Nephron progenitor cell (in vitro differentiated cells): ENCODE measurements at regions not wholly inside any gene's neighbourhood (a gene's known extent, or its start where the extent isn't known, plus 50 kb on each side); places are given as distances from the start of the nearest gene placed in this dataset.
A peak's percentile ranks its signal among the peaks of the same experiment; 100 is the strongest.

Experiments
- DNase-seq: peaks from one replicate; pipeline ENCODE4 v3.0.0; 2021
- H3K27ac Mint-ChIP-seq: 2 replicates; pipeline ENCODE4 v1.8.0; 2021; ENCODE audit warnings: mild to moderate bottlenecking, moderate library complexity, mixed read lengths
- H3K27me3 Mint-ChIP-seq: 2 replicates; pipeline ENCODE4 v1.8.0; 2021; ENCODE audit warnings: mild to moderate bottlenecking, low read depth, mixed read lengths; ENCODE audit not compliant: poor library complexity
- H3K36me3 Mint-ChIP-seq: 2 replicates; pipeline ENCODE4 v1.8.0; 2021; ENCODE audit warnings: low read depth, mixed read lengths
- H3K4me1 Mint-ChIP-seq: 2 replicates; pipeline ENCODE4 v1.8.0; 2021; ENCODE audit warnings: mixed read lengths
- H3K4me3 Mint-ChIP-seq: 2 replicates; pipeline ENCODE4 v1.8.0; 2021; ENCODE audit warnings: mild to moderate bottlenecking, moderate library complexity, mixed read lengths
- H3K9me3 Mint-ChIP-seq: 2 replicates; pipeline ENCODE4 v1.8.0; 2021; ENCODE audit warnings: mild to moderate bottlenecking, moderate library complexity, mixed read lengths
- TF ChIP-seq, protein P1 (sequence below): fragments of 200-600 bp; sonication (generic); IDR thresholded peaks from 2 replicates; pipeline ENCODE4 v1.5.0; 2021; ENCODE audit warnings: antibody characterized with exemption

DNA sequence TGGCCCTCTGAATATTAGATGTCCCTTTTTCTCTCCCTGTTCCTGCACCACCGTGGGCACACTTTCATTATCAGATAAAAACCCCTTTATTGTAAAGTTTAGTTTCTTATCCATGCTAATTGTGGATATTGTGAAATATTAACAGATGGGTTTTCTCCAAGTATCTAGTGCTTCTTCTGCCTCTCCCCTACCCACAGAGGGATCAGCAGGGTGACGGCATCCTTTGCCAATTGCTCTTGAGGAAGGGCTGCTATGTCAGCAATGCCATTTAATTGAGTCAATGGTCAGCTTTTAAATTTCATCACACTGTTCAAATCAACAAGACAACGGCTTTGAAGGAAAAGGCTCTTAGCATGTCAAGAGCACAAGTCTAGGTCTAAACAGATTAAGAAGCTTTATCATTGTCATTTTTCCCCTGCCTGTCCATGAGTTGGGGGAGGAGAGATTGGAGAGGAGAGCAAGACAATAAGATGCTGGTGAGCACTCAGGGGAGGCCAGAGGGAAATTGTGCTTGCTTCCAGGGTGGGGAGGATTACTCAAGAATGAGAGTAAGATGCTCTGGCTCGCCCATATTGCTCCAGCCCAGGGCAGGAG lies 443.0 kb upstream of the CCL2 start:
- Mint-ChIP-seq H3K4me1 (no peaks in the 10 kb centered on the region), H3K36me3 (no peaks in the 10 kb centered on the region), H3K27me3 (peaks cover 9% of the 10 kb centered on the region), H3K27ac (no peak overlapping the region), H3K4me3 (no peak overlapping the region), H3K9me3 (no peaks in the 10 kb centered on the region)
- TF ChIP-seq, protein P1, sequence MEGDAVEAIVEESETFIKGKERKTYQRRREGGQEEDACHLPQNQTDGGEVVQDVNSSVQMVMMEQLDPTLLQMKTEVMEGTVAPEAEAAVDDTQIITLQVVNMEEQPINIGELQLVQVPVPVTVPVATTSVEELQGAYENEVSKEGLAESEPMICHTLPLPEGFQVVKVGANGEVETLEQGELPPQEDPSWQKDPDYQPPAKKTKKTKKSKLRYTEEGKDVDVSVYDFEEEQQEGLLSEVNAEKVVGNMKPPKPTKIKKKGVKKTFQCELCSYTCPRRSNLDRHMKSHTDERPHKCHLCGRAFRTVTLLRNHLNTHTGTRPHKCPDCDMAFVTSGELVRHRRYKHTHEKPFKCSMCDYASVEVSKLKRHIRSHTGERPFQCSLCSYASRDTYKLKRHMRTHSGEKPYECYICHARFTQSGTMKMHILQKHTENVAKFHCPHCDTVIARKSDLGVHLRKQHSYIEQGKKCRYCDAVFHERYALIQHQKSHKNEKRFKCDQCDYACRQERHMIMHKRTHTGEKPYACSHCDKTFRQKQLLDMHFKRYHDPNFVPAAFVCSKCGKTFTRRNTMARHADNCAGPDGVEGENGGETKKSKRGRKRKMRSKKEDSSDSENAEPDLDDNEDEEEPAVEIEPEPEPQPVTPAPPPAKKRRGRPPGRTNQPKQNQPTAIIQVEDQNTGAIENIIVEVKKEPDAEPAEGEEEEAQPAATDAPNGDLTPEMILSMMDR: no peak
- DNase-seq: no peak

DNA sequence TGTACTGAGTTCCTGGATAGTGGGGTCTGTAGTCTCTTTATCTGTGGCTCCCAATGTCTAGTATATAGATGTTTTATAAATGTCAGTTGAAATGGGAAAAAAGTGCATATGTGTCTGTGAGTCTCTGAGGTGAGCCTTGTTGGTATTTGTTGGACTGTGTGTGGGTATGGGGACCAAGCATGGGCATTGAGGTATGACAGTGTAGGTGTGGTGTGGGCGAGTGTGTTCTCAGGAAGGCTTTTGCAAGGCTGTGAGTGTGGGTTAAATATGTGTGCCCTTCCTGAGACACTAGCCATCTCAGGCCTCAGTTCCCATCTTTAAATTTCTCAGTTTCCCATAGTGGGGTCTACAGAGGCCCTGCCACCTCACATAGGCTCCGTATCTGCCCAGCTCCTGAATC lies 440.2 kb upstream of the CCL2 start:
- Mint-ChIP-seq H3K36me3 (no peaks in the 10 kb centered on the region), H3K9me3 (no peaks in the 10 kb centered on the region), H3K4me1 (no peaks in the 10 kb centered on the region), H3K27me3 (peaks cover 13% of the 10 kb centered on the region), H3K4me3 (no peak overlapping the region), H3K27ac (no peak overlapping the region)
- no peak for DNase-seq
- TF ChIP-seq, protein P1: no peak

DNA sequence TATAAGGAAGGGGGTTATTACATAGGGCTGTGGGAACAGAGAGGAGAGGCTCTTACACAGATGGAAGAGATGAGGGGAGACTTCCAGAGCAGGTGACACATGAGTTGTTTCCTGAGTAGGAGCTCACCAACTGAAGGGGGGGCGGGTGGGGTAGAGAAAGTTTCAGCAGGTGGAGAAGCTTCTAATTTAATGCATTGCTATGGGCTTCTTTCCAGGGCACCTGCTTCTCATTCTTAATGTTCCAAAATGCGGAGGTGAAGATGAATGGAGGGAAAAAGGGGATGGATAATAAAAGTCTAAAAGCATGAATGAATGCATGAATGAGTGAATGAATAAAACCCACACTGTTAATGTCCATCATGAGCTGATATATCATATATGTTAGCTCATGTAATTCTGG lies 439.0 kb upstream of the CCL2 start:
- peaks cover 13% of the 10 kb centered on the region for H3K27me3 Mint-ChIP-seq
- H3K4me3 Mint-ChIP-seq: no peak overlapping the region
- no peak overlapping the region for H3K27ac Mint-ChIP-seq
- H3K9me3 Mint-ChIP-seq: no peaks in the 10 kb centered on the region
- no peak for DNase-seq
- H3K4me1 Mint-ChIP-seq: no peaks in the 10 kb centered on the region
- TF ChIP-seq, protein P1: no peak
- no peaks in the 10 kb centered on the region for H3K36me3 Mint-ChIP-seq

DNA sequence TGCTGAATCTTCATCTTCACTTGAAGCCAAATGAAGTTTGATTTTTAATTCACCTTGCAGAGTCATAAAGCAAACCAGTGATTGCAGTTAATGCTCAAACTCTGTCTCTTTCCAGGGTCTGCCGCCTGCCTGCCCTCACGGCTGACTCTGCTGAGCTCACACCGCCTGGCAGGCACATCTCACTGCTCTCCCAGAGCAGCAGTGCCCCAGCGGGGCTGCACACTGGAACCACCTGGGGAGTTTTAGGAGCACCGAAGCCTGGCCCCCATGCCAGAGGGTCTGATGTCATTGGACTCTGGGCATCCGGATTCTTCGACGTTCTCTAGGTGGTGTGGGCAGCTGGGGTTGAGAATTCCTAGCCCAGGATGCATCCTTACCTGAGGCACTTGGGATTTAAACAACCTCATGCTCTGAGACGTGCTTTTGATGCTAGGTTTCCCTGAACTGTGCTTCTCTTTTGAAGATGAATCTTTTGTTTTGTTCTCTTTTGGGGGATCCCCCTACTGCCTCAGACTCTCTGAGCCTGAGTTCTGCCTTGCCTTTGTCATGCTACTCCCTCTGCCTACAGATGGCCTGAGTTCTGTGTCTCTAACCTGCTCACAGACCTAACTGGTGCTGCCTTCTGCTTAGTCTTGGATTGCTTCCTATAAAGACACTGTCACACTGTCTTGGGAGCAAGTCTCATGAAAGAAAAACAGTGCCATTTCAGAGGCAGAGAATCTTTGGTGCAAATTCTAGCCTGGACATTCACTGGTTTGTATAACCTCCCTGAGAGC lies 438.1 kb upstream of the CCL2 start:
- peaks cover 16% of the 10 kb centered on the region for H3K27me3 Mint-ChIP-seq
- TF ChIP-seq, protein P1: no peak
- H3K4me1 Mint-ChIP-seq: no peaks in the 10 kb centered on the region
- no peaks in the 10 kb centered on the region for H3K9me3 Mint-ChIP-seq
- no peak overlapping the region for H3K4me3 Mint-ChIP-seq
- DNase-seq: no peak
- H3K27ac Mint-ChIP-seq: no peak overlapping the region
- no peaks in the 10 kb centered on the region for H3K36me3 Mint-ChIP-seq

DNA sequence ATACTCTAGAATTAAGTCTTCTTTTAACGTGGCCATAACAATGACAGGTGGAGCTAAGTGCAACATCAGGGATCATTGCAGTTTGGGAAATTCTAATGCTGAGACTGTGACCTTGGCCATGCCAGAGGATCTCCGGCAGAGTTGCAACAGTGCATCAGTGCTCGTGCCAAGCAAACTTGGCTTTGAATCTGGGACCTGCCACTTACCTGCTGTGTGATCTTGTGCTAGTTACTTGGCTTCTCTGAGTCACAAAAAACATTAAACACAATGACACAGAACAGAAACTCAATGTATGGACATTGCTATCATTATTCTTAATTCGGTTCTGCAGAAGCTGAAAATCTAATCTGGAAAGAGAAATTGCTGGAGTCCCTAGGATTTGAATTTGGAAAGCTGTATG lies 435.5 kb upstream of the CCL2 start:
- H3K36me3 Mint-ChIP-seq: no peaks in the 10 kb centered on the region
- H3K27me3 Mint-ChIP-seq: peaks cover 31% of the 10 kb centered on the region
- H3K4me3 Mint-ChIP-seq: no peak overlapping the region
- no peak overlapping the region for H3K27ac Mint-ChIP-seq
- no peak for DNase-seq
- no peaks in the 10 kb centered on the region for H3K9me3 Mint-ChIP-seq
- no peaks in the 10 kb centered on the region for H3K4me1 Mint-ChIP-seq
- TF ChIP-seq, protein P1: no peak

DNA sequence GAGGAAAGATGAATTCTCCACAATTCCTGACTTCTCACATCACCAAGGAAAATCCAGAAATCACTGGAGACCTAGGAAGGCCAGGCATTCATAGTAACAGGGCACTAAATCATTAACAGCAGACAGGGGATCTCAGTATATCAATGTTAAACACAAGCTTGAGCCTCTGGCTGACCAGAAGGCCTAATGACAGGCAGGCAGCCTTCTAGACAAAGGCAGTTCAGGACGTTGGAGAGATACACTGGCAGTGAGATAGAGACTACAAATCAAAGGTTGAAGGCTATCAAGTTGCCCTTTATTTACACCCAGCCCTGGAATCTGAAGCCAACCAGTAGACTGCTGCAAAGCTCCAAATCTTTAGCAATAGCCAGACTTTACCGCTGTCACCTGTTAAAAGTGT lies 422.8 kb upstream of the CCL2 start:
- H3K9me3 Mint-ChIP-seq: no peaks in the 10 kb centered on the region
- H3K4me1 Mint-ChIP-seq: no peaks in the 10 kb centered on the region
- H3K4me3 Mint-ChIP-seq: no peak overlapping the region
- H3K27me3 Mint-ChIP-seq: peaks cover 14% of the 10 kb centered on the region
- no peak overlapping the region for H3K27ac Mint-ChIP-seq
- TF ChIP-seq, protein P1: no peak
- peak; percentile 18 for DNase-seq
- no peaks in the 10 kb centered on the region for H3K36me3 Mint-ChIP-seq
